ENCODE measurements at regions not wholly inside any gene's neighbourhood (a gene's known extent, or its start where the extent isn't known, plus 50 kb on each side); places are given as distances from the start of the nearest gene placed in this dataset. TPM values are rescaled to one million over a fixed set of nuclear protein-coding genes. Genes with fewer than 3 reads are reported as not detected.

Small RNA genes lying in the stretch of these regions (small RNA-seq; reads per million reads assigned to genes)
- not detected for gene RF00438 (ENCODE audit: low replicate concordance)

All from temporal lobe (tissue), 1 donor.